GM19023 (cell line): ENCODE measurements at regions not wholly inside any gene's neighbourhood (a gene's known extent, or its start where the extent isn't known, plus 50 kb on each side); places are given as distances from the start of the nearest gene placed in this dataset.

ENCODE experiments used
- ATAC-seq: cut with Tn5 transposase; IDR thresholded peaks from one replicate; pipeline ENCODE4 v1.9.1; 2021; ENCODE audit warnings: mild to moderate bottlenecking, moderate library complexity; ENCODE audit not compliant: unreplicated experiment

DNA sequence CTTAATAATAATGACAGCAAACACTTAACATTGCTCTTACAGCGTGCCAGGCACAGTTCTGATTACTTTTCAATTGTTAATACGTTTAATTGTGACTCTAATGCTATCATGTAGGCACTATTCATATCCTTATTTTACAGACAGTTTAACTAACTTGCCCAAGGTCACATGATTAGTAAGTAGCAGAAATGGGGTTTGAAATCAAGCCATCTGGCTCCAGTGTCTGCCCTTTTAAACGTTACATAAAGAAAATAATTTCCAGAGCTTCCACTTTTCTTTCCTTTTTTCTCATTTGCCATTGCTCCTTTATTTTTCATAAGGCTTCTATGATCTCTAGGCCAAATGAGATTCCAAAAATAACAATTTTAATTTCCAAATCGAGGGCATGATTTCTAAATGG lies 50.6 kb upstream of the IKZF2 start:
- no peak for ATAC-seq

DNA sequence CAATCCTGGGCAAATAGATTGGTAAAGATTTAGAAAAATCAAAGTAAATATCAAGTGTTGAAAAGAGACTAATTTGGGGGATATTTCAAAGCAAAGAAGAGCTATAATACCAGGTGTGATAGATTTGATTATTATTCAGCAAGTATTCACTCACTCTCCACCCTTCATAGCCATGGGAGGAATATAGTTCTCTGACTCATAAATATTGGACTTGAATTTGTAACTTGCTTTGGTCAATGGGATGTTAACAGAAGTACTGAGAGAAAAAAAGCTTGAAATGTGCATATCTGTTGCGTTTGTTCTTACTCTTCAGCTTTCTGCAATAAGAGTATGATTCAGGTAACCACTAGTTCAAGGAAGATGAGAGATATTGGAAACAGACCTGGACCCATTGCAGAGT lies 54.5 kb upstream of the IKZF2 start:
- no peak for ATAC-seq

DNA sequence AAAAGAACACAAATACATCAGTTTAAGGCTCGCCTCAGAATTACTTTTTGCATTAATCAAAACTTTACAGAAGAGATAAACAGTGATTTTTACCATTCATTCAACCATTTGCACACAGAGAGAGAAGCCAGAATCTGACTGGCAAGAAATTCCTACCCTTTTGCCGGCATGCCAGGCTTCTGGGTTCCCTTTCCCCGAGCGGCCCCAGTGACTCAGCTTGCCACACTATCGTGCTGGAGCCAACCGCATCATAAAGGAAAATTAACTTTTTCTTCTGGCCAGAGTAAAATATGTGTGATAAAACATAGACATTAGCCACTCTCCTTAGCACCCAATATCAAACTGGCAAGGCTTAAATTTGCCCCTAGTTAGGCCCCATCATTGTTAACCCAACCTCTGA lies 61.8 kb upstream of the IKZF2 start:
- no peak for ATAC-seq

DNA sequence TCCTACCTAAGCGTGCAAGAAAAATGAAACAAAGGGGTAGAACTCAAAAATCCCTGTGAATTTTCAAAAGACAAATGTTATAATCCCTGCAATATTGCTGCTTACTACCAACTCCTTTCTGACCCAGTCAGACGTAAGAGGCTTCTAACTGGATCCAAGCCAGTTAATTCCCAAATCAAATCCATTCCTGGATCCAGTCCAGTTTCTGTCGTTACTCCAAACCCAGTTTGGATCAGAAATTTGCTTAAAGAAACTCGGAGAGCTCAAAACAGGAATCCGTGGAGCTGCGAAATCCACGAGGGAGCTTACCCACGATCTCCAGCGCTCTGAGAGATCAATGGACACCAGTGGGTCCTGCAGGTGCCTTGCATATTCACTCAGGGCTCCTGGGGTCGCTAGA lies 62.8 kb upstream of the IKZF2 start:
- no peak for ATAC-seq

DNA sequence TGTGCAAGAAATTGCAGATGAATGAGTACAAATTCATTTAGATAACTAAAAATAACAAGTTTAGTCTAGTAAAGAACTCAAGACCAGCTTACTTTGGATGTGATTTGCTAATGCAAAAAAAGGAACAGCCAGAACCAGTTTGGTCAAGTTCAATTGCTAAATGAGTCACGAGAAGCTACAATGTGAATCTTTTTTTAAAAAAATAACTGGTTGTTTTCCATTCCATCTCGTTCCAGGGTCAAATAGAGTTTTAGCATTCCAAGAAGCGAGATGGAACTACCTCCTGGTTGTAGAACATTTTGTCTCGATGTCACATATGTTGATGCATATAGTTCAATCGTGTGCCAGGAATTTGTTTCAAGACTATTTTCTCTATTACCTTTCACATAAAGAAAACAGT lies 65.0 kb upstream of the IKZF2 start:
- ATAC-seq = no peak

DNA sequence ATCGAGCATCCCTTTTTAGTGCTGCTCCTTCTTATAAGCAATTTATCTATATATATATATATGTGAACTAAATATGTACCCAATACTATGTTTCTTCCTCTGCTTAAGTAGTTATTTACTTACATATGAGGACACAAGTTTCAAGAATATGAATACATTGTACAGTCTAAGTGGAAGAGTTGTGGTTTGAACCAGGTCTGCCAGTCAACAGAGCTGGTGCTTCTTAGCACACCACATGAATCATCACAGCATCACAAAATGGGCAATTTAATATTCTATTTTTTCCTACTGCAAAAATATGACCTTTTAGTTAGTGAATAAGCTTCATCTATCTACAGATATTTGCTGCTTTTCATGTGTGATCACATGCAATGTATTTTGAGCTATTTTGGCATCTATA lies 64.4 kb upstream of the SPAG16 start:
- no peak for ATAC-seq

DNA sequence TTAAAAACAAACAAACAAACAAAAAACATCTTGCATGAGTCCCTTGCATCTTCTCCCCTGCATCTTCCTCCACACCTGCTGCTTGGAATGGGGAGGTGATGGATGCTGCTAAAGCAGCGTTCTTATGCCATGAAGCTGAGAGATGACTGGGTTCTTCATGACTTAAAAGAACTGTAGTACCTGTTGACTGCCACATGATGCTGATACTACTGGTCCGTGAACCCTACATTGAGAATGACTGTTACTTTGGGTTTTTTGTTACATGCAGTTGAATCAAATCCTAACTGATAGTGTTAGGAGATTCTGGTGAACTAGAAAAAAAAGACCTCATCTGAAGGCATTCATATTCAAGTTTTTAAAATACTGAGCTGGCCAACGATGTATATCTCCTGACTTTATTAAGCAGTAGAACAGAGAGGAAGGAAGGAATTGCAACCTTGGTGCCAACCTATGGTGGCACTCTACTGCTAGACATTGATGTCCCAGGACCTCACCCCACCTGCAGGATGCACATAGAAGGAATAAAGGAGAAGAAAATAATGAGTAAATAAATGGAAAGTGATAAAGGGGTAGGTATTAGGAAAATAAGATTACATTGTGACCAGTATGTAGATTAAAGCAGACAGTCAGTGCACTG lies 63.2 kb upstream of the SPAG16 start:
- ATAC-seq = no peak

DNA sequence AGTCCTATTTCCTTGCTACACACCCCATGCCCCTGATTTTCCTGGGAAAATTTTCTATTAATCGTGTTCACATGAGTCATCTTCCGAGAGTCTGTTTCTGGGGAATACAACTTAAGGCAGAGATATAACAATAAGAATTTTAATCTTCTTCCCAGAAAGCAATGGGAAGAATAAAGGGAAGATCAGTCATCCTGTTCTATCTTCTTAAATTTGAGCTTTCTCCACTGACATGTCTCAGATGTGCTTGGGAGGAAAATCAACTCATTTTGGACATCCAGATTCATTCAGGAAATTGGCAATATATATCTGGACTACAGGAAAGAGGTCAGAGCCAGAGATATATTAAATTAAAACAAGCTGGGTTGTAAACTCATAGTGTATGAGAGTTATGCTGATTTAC lies 62.3 kb upstream of the SPAG16 start:
- no peak for ATAC-seq

DNA sequence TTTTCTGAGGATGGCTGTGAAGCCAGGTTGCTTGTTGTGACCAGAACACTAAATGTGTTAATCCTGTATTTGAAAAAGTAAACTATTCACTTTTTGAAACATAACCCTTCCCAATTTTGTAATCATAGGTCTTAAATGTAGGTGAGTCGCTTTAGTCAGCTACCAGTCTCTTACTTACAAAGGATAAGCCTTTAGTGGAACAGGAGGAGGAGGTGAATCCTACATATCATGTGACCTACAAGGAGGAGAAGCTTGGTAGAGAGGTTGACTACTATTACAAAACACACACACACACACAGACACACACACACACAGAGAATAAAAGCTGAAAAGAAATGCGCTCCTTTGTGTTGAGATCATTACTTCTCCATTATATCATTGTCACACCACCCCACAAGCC lies 59.9 kb upstream of the SPAG16 start:
- ATAC-seq = no peak

DNA sequence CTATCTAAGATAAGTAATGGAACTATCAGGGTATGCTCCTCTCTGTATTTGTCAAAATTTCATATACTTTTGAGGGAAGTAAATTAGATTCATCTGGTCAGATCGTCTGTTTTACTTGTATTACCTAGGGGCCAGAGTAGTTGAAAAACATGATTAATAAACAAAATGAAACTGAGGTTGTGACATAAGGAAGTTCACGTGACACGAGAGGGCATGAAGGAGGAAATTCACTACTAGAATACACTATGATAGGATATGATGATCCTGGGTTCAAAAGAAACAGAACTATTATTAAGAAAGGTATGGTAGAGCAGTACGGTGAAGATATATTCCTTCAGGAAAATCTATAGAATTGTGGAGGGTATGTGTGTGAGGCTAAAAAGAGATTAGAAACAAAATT lies 58.4 kb upstream of the SPAG16 start:
- ATAC-seq = no peak

DNA sequence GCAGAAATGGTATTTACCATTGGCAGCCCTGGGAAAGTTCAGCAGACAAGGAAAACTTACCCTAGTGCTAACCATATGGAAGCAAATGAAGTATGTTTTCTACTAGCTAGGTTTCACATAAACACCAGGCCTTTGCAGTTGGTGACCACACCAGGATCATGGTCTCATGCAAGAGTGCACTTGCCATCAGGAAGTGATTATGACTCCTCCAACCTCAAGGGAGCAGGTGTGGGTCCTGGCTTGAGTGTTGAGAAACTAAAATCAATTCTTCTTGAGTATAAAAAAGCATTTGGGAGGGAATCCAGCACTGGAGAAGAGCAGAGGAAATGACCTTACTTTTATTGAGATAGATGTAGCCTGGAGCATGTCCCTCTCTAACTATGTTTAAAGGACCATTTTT lies 56.8 kb upstream of the SPAG16 start:
- peak; percentile 86 for ATAC-seq

DNA sequence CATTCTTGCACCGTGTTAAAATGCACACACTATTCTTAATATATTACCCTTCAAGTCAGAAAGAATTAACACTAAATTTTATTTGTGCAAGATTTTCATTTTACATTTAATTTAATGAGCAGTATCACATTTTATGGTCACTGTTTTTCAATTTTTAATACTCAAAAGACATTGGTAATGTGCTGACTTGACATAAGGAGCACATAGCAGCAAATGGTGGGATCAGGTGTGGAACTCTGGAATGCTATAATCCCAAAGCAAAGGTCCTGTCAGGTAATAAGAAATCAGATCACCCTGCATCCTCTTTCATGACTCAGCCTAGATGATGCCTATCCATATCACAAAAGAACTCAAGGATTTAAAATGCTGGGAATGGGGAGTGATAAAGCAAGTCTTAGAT lies 55.6 kb upstream of the SPAG16 start:
- no peak for ATAC-seq

DNA sequence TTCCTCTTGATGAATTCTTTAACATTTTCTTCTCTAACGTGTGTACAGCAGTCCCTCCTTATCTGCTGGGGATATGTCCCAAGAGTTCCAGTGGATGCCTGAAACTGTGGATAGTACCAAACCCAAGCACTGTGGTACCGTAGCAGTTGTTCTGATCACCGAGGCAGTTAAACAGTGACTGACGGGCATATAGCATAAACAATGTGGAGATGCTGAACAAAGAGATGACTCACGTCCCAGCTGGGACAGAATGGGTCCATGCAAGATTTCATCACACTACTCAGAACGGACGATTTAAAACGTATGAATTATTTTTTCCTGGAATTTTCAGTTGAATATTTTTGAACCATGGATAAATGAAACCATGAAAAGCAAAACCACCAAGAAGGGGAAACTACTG lies 54.5 kb upstream of the SPAG16 start:
- ATAC-seq = no peak

DNA sequence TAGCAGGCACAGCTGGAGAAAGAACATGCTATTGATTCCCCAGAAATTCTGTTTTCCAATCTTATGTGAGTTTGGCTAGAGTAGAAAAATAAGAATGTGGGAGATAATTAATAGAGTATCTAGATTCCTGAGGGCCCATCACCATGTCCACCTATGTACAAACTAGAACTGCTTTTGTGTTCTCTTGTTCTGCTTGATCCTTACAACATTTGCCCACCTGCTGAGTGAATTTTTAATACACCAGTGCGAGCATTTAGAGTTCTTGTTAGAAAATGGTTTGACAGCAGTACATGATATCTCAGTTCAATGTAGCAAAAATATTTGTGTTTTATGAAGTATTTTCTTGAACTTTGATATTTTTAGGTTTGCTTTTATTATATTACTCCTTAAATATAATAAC lies 52.3 kb upstream of the SPAG16 start:
- ATAC-seq = no peak

DNA sequence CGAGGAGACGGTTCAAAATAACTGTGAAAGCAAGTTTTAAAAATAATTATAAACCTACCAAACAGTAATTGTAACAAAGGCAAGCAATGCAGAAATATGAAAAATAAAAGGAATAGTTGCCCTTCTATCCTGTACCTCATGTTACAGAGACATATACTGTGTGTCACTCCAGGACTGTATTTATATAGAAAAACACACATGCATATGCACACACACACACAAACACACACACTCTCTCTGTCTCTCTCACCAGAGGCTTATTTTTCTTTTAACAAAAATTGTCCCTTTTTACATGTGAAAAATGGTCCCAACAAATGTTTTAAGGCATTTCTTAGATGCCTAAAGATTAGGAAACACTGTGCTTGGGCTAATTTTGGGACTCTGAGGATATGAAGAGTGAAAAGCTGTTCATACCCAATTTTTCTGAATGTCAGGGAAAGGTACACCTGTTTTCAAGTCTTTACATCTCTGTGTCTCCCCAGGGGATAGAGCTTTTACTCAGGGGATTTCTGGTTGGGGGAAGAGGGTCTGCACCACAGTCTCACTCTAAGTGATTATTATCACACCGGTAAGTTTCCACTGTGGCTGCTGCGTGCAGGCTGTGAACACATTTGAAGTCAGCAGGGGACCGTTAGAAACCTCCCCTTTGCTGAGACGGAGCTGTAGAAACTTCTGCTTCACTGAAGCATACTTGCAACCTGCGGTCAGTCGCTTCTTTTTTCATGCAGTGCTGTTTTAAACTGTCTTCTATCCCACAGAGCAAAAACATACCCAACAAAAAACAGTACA lies 51.4 kb upstream of the SPAG16 start:
- peak; percentile 94 for ATAC-seq

DNA sequence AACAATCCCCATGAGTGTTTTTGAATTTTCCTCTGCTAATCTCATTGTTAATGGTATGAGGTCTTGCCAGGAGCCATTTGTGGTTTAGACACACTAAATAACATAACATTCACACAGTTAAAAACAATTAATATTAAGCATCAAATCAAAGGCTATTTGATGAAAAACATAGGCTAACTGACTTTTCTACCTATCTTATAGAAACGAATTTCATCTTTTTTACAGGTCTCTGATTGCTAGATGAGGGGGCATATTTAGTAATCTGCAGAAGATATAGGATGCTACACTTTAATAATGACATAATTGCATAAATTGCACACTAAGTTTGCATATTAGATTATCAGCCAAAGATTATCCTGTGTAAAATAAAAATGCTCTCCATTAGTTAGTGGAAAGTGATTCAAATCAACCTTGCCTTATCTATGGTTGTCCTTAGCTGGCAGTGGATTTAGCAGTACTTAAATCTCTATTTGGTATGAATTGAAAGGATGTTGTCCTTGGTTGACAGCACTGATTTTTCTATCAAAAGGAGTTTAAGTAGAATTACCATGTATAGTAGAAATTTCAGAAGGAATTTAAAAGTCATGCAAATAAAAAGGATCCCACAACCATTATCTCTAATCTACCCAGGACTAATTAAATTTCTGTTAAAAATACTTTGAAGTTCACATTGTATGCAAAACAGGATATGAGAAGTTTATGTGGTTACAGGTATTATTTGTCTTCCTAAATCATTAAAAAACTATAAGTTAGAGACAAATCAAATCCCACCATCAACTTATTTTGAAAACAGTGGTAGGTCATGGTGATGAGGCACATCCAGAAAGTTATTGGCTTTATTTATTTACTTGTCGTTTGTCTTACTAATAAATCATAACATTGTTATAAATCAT lies 50.6 kb upstream of the SPAG16 start:
- ATAC-seq = no peak
